IMR-90 (cell line): ENCODE measurements at regions not wholly inside any gene's neighbourhood (a gene's known extent, or its start where the extent isn't known, plus 50 kb on each side); places are given as distances from the start of the nearest gene placed in this dataset.

Experiments used
- CHD1 ChIP-seq: IDR thresholded peaks from 2 replicates; pipeline ENCODE4 v1.6.1; 2012; ENCODE audit warnings: low read depth, low read length, improper control_type of control experiment
- CTCF ChIP-seq: conservative IDR thresholded peaks from 2 replicates; pipeline ENCODE4 v1.5.1; 2012; ENCODE audit warnings: mild to moderate bottlenecking, low read depth, low read length, improper control_type of control experiment
- RAD21 ChIP-seq: IDR thresholded peaks from 2 replicates; pipeline ENCODE4 v1.6.1; 2012; ENCODE audit warnings: low read length, improper control_type of control experiment
- SMC3 ChIP-seq: fragments of 150-350 bp; IDR thresholded peaks from 2 replicates; pipeline ENCODE4 v1.6.1; 2016; ENCODE audit warnings: low read depth, mild to moderate bottlenecking, antibody characterized with exemption, low read length, moderate library complexity

GRCh38 chr6:105545228-105545920 lies 142.5 kb upstream of the PREP start:
- TF ChIP-seq CTCF (no peak), SMC3 (no peak), CHD1 (no peak), RAD21 (no peak)
